Endothelial cell of umbilical vein (primary cell): ENCODE measurements at regions not wholly inside any gene's neighbourhood (a gene's known extent, or its start where the extent isn't known, plus 50 kb on each side); places are given as distances from the start of the nearest gene placed in this dataset.

Experiments
- BruUV-seq: library from RNA; stranded (reverse); fragments of 400-500 nt; replicated peaks from 2 replicates; lab custom pipeline; 2021; lab: Mats Ljungman, UMichigan
- CTCF ChIA-PET: fragments of 300-600, 350-600 bp; sonication (Branson Sonifier 250); formaldehyde crosslinking; loops from one replicate; lab custom pipeline; 2021; ENCODE audit warnings: antibody characterized with exemption, inconsistent platforms; lab: Charles Lee
- POLR2A ChIA-PET: fragments of 300-600, 350-600 bp; sonication (Branson Sonifier 250); formaldehyde crosslinking; loops from one replicate; lab custom pipeline; 2021; ENCODE audit warnings: antibody characterized with exemption, inconsistent platforms; lab: Charles Lee
- DNase-seq: peaks from one replicate; pipeline ENCODE4 v3.0.0-alpha.2; 2011; ENCODE audit warnings: low read depth, low spot score
- FAIRE-seq: peaks from 2 replicates; lab custom pipeline; 2011; peaks lifted over from hg19 to GRCh38; lab: Jason Lieb, UNC
- H2AFZ ChIP-seq: 2 replicates; pipeline ENCODE4 v1.6.0; 2012; ENCODE audit warnings: low read depth, low read length, control low read depth, inconsistent platforms
- H3K27ac ChIP-seq: 2 replicates; pipeline ENCODE4 v1.5.1; 2011; ENCODE audit warnings: low read depth, mild to moderate bottlenecking, control low read depth, low read length, moderate library complexity; ENCODE audit not compliant: insufficient read depth
- H3K27me3 ChIP-seq, 2 experiments: 2 replicates each; pipeline versions ENCODE4 v1.6.0 to v1.6.1; 2011; ENCODE audit warnings: low read length in 2 of 2, mixed read lengths in 1 of 2; ENCODE audit not compliant: control insufficient read depth in 2 of 2, insufficient read depth in 2 of 2
- H3K36me3 ChIP-seq, 2 experiments: 2 replicates in 1 of 2; 3 replicates in 1 of 2; pipeline ENCODE4 v1.5.1; 2011; ENCODE audit warnings: low read length in 2 of 2, mild to moderate bottlenecking in 1 of 2, moderate library complexity in 1 of 2; ENCODE audit not compliant: control insufficient read depth in 2 of 2, insufficient read depth in 2 of 2; ENCODE audit errors: extremely low read depth in 1 of 2
- H3K4me1 ChIP-seq: 3 replicates; pipeline ENCODE4 v1.5.1; 2011; ENCODE audit warnings: mild to moderate bottlenecking, low read length; ENCODE audit not compliant: control insufficient read depth, insufficient read depth; ENCODE audit errors: extremely low read depth
- H3K4me2 ChIP-seq: 2 replicates; pipeline ENCODE4 v1.6.1; 2011; ENCODE audit warnings: low read length, control low read depth, mixed read lengths; ENCODE audit not compliant: insufficient read depth
- H3K4me3 ChIP-seq, 3 experiments: fragments of 200-600 bp in 1 of 3; sonication (generic), shearing (Covaris generic) in 1 of 3; replicated peaks in 1 of 3; 2 replicates each; pipeline ENCODE4 v1.5.1; 2011 to 2016; ENCODE audit warnings: control low read depth in 3 of 3, low read length in 3 of 3, mild to moderate bottlenecking in 2 of 3, inconsistent platforms in 1 of 3, low read depth in 1 of 3, moderate library complexity in 1 of 3; ENCODE audit not compliant: insufficient read depth in 1 of 3
- H3K79me2 ChIP-seq: 2 replicates; pipeline ENCODE4 v1.6.0; 2012; ENCODE audit warnings: low read length, inconsistent platforms; ENCODE audit not compliant: control insufficient read depth, insufficient read depth
- H3K9ac ChIP-seq: replicated peaks from 2 replicates; pipeline ENCODE3; 2011; ENCODE audit warnings: low read length, control low read depth; ENCODE audit not compliant: insufficient read depth; ENCODE audit errors: extremely low read depth
- H3K9me1 ChIP-seq: replicated peaks from 3 replicates; pipeline ENCODE4 v1.6.0; 2011; ENCODE audit warnings: mild to moderate bottlenecking, low read length; ENCODE audit not compliant: control insufficient read depth, insufficient read depth; ENCODE audit errors: extremely low read depth
- H3K9me3 ChIP-seq: replicated peaks from 2 replicates; pipeline ENCODE4 v1.5.1; 2012; ENCODE audit warnings: low read length, inconsistent platforms; ENCODE audit not compliant: control insufficient read depth, insufficient read depth
- H4K20me1 ChIP-seq: replicated peaks from 2 replicates; pipeline ENCODE3; 2011; ENCODE audit warnings: mild to moderate bottlenecking, low read length; ENCODE audit not compliant: control insufficient read depth, insufficient read depth; ENCODE audit errors: extremely low read depth
- CTCF ChIP-seq, 2 donors: IDR thresholded peaks; 1 replicate in 1 of 2; 2 replicates in 1 of 2; pipeline ENCODE4 v1.5.1; 2011; ENCODE audit warnings: low read length in 2 of 2, mild to moderate bottlenecking in 2 of 2, moderate library complexity in 2 of 2, control low read depth in 1 of 2, inconsistent platforms in 1 of 2, low read depth in 1 of 2; ENCODE audit not compliant: insufficient read depth in 1 of 2; ENCODE audit errors: extremely low read depth in 1 of 2
- EZH2 ChIP-seq: IDR thresholded peaks from 2 replicates; pipeline ENCODE4 v1.6.1; 2012; ENCODE audit warnings: borderline replicate concordance, low read depth, mild to moderate bottlenecking, moderate library complexity, low read length, inconsistent platforms; ENCODE audit not compliant: severe bottlenecking
- FOS ChIP-seq: IDR thresholded peaks from 2 replicates; pipeline ENCODE4 v1.6.1; 2011; ENCODE audit warnings: mild to moderate bottlenecking, low read length, moderate library complexity, borderline replicate concordance; ENCODE audit not compliant: insufficient read depth
- GATA2 ChIP-seq: IDR thresholded peaks from 2 replicates; pipeline ENCODE4 v1.7.0; 2011; ENCODE audit warnings: low read depth, mild to moderate bottlenecking, moderate library complexity, mixed read lengths, low read length; ENCODE audit not compliant: insufficient read length, insufficient read depth
- JUN ChIP-seq: IDR thresholded peaks from 2 replicates; pipeline ENCODE4 v1.6.1; 2011; ENCODE audit warnings: borderline replicate concordance, low read depth; ENCODE audit not compliant: insufficient read length, insufficient read depth
- MAX ChIP-seq: IDR thresholded peaks from 2 replicates; pipeline ENCODE4 v1.6.1; 2011; ENCODE audit not compliant: insufficient read depth, insufficient read length
- MYC ChIP-seq: IDR thresholded peaks from one replicate; pipeline ENCODE4 v1.6.1; 2011; ENCODE audit warnings: mild to moderate bottlenecking, low read depth, low read length
- POLR2A ChIP-seq: IDR thresholded peaks from 2 replicates; pipeline ENCODE4 v1.6.1; 2012; ENCODE audit warnings: low read depth, mild to moderate bottlenecking, control low read depth, low read length
- POLR2AphosphoS5 ChIP-seq: IDR thresholded peaks from 2 replicates; pipeline ENCODE4 v1.6.1; 2012; ENCODE audit warnings: low read depth, mild to moderate bottlenecking, control low read depth, low read length, moderate library complexity; ENCODE audit not compliant: insufficient read depth
- dilution Hi-C: fragments of 300-500 bp; cut with MboI; formaldehyde crosslinking; loops from one replicate; pipeline ENCODE4 v1.15.0; 2019; ENCODE audit warnings: low sequenced_read_pairs; ENCODE audit not compliant: extremely low pct_ligation_motif_present
- intact Hi-C: fragments of 100-400 bp; cut with micrococcal nuclease; formaldehyde crosslinking; loops from one replicate; pipeline ENCODE4 v1.10.0; 2022

GRCh38 chr4:122681568-122681967 lies 50.9 kb upstream of the BBS12 start:
- Histone ChIP-seq H2AFZ (no peak overlapping the region), H3K36me3 (no peaks in the 10 kb centered on the region), H4K20me1 (no peaks in the 10 kb centered on the region), H3K27ac (no peak overlapping the region), H3K4me1 (no peaks in the 10 kb centered on the region), H3K79me2 (no peaks in the 10 kb centered on the region), H3K4me2 (no peak overlapping the region), H3K9ac (no peak overlapping the region), H3K9me3 (no peaks in the 10 kb centered on the region), H3K9me1 (no peaks in the 10 kb centered on the region), H3K4me3 (no peak overlapping the region), H3K27me3 (no peaks in the 10 kb centered on the region)
- TF ChIP-seq POLR2AphosphoS5: no peak
- no peak for TF ChIP-seq FOS
- TF ChIP-seq JUN: no peak
- no peak for TF ChIP-seq CTCF (IDR thresholded peaks at IDR 0.05; ENCODE audit: extremely low read depth in 1 of 2, insufficient read depth in 1 of 2, low read depth in 1 of 2, low read length in 2 of 2)
- no peak for TF ChIP-seq MYC
- TF ChIP-seq EZH2: no peak
- no peak for TF ChIP-seq POLR2A
- TF ChIP-seq GATA2: no peak
- no peak for TF ChIP-seq MAX
- ChIA-PET POLR2A (no interaction called here), CTCF (no interaction called here)
- no peak for DNase-seq
- BruUV-seq: no TSS peak
- intact Hi-C loops: no loop called here
- dilution Hi-C loops: no loop called here
- FAIRE-seq: no peak
